ENCODE measurements at regions not wholly inside any gene's neighbourhood (a gene's known extent, or its start where the extent isn't known, plus 50 kb on each side); places are given as distances from the start of the nearest gene placed in this dataset.
A peak's percentile ranks its signal among the peaks of the same experiment; 100 is the strongest.

DNA sequence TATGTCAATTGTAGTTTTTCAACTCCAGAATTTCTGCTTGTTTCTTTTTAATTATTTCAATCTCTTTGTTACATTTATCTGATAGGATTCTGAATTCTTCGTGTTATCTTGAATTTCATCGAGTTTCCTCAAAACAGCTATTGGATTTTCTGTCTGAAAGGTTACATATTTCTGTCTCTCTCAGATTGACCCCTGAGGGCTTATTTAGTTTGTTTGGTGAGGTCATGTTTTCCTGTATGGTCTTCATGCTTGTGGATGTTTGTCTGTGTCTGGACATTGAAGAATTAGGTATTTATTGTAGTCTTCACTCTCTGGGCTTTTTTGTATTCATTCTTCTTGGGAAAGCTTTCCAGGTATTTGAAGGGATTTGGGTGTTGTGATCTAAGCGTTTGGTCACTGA lies 85.6 kb downstream of the SNAPC1 start:
- ChIA-PET POLR2A (no interaction called here), CTCF (interaction anchor here (1.9 kb wide), 1 partner anchor 10 kb away, joined by 10 read pairs; no protein-coding TSS in a partner anchor)
- intact Hi-C loops (cut with DNase I, micrococcal nuclease): no loop called here
- Mint-ChIP-seq H3K4me3 (no peak overlapping the region), H3K9me3 (ENCODE audit: low read depth) (no peaks in the 10 kb centered on the region), H3K4me1 (no peaks in the 10 kb centered on the region), H3K36me3 (ENCODE audit: low read depth) (no peaks in the 10 kb centered on the region), H3K27ac (no peak overlapping the region), H3K27me3 (peaks cover 7% of the 10 kb centered on the region)
- ATAC-seq: no peak
- no peak for DNase-seq

DNA sequence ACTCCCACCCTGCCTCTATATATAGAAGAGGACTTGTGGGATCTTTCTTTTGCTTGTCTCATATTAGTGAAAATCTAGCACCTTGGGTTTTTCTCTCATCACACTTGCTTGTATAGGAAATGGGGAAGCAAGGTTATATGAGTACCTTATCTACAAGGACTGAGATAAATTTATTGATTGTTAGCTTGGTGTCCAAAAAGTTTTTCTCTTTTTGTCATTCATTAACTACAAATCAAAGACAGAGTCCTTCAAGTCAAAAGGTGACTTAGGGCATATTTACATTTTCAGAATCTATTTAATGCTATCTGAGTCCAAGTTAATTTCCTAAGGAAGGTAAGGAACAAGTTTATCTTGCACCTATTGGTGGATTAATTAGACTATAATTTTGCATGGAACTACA lies 92.7 kb downstream of the SNAPC1 start:
- H3K27me3 Mint-ChIP-seq: peaks cover 22% of the 10 kb centered on the region
- CTCF ChIA-PET: no interaction called here
- H3K4me1 Mint-ChIP-seq: no peaks in the 10 kb centered on the region
- intact Hi-C loops (cut with DNase I, micrococcal nuclease): no loop called here
- H3K36me3 Mint-ChIP-seq (ENCODE audit: low read depth): no peaks in the 10 kb centered on the region
- POLR2A ChIA-PET: no interaction called here
- ATAC-seq (no peak), DNase-seq (no peak)
- no peak overlapping the region for H3K4me3 Mint-ChIP-seq
- H3K27ac Mint-ChIP-seq: no peak overlapping the region
- no peaks in the 10 kb centered on the region for H3K9me3 Mint-ChIP-seq (ENCODE audit: low read depth)

DNA sequence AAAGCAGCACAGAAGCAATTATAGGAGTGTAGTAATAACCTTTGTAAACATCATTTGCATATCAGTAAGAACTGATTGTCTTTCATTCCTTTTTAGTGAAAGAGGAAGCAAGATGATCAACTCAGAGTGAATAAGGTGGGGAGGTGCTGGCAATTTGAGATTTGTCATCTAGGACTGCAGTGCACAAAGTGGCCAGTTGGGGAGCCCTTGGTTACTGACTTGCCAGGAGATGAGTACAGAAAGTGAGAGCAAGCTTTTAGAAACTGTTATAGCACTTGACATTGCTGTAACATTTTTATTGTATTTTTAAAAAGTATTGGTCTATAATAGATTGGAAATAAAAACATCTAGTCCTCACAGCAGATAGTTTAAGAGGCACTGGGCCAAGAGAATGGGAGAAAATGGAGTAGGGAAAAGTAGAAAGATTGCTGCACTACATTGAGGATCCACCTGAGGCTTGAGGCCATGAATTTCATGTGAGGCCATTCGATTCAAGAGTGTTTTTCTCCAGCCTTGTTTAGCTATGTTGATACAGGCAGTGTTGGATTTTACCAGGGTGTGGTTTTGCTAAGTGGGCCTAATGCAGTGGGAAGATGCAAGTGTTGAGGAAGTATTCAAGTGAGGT lies 98.2 kb downstream of the SNAPC1 start:
- H3K9me3 Mint-ChIP-seq (ENCODE audit: low read depth): no peaks in the 10 kb centered on the region
- ChIA-PET CTCF (interaction anchor here (0.7 to 3.6 kb wide), 14 partner anchors 12 to 357 kb away, joined by 3 to 25 read pairs (median 4); no protein-coding TSS in a partner anchor), POLR2A (interaction anchor here (0.7 kb wide), 1 partner anchor 69 kb away, joined by 3 read pairs; no protein-coding TSS in a partner anchor)
- peaks cover 5% of the 10 kb centered on the region for H3K4me1 Mint-ChIP-seq
- intact Hi-C loops (cut with DNase I, micrococcal nuclease): loop anchor here in 1 of 2 experiments (1.0 kb wide), 1 partner anchor 267 kb away; no protein-coding TSS in a partner anchor
- peaks cover 14% of the 10 kb centered on the region for H3K27me3 Mint-ChIP-seq
- ATAC-seq (peak; percentile 100), DNase-seq (peak; percentile 86)
- no peaks in the 10 kb centered on the region for H3K36me3 Mint-ChIP-seq (ENCODE audit: low read depth)
- H3K27ac Mint-ChIP-seq: no peak overlapping the region
- H3K4me3 Mint-ChIP-seq: no peak overlapping the region

DNA sequence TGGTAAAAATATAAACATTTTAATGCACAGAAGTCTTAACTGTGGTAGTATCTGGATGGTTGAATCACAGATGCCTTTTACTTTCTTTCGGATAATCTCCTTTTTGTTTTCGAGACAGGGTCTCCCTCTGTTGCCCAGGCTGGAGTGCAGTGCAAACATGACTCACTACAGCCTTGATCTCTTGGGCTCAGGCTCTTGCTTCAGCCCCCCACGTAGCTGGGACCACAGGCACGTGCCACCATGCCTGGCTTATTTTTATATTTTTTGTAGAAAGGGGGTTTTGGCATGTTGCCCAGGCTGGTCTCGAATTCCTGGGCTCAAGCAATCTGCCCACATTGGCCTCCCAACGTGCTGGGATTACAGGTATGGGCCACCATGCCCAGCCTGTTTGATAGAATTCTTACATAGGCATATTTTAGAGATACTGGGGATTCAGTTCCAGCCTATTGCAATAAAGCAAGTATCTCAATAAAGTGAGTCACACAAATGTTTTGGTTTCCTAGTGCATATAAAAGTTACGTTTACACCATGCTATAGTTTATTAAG lies 99.2 kb downstream of the SNAPC1 start:
- intact Hi-C loops (cut with DNase I, micrococcal nuclease): no loop called here
- Mint-ChIP-seq H3K36me3 (ENCODE audit: low read depth) (no peaks in the 10 kb centered on the region), H3K27me3 (peaks cover 10% of the 10 kb centered on the region), H3K9me3 (ENCODE audit: low read depth) (no peaks in the 10 kb centered on the region), H3K27ac (no peak overlapping the region), H3K4me3 (no peak overlapping the region), H3K4me1 (peaks cover 5% of the 10 kb centered on the region)
- ChIA-PET POLR2A (no interaction called here), CTCF (interaction anchor here (0.8 to 3.6 kb wide), 10 partner anchors 11 to 358 kb away, joined by 3 to 25 read pairs (median 6); no protein-coding TSS in a partner anchor)
- ATAC-seq (no peak), DNase-seq (no peak)

DNA sequence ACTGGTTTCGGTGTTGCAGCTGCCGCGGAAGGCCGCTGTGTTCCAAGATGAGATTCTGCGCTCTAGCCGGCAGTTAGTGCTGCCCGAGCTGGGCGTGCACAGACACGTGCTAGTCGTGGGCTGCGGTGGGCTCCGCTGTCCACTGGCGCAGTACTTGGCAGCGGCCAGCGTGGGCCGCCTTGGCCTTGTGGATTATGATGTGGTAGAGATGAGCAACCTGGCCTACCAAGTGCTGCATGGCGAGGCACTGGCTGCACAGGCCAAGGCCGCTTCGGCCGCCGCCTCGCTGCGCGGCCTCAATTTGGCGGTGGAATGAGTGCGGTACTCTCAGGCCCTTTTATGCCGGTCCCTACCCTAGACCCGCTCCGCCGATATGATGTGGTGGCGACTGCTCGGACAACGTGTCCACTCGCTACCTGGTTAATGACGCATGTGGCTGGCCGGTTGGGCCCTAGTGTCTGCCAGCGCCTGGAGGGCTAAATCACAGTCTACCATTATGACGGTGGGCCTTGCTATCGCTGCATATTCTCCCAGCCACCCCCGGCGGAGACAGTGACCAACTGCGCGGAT lies 102.2 kb downstream of the SNAPC1 start:
- H3K4me1 Mint-ChIP-seq: peaks cover 9% of the 10 kb centered on the region
- H3K4me3 Mint-ChIP-seq: no peak overlapping the region
- H3K27me3 Mint-ChIP-seq: no peaks in the 10 kb centered on the region
- H3K9me3 Mint-ChIP-seq (ENCODE audit: low read depth): no peaks in the 10 kb centered on the region
- CTCF ChIA-PET: interaction anchor here (0.6 kb wide), 1 partner anchor 83 kb away, joined by 3 read pairs; no protein-coding TSS in a partner anchor
- DNase-seq (no peak), ATAC-seq (no peak)
- intact Hi-C loops (cut with DNase I, micrococcal nuclease): no loop called here
- H3K27ac Mint-ChIP-seq: no peak overlapping the region
- H3K36me3 Mint-ChIP-seq (ENCODE audit: low read depth): no peaks in the 10 kb centered on the region
- POLR2A ChIA-PET: no interaction called here

DNA sequence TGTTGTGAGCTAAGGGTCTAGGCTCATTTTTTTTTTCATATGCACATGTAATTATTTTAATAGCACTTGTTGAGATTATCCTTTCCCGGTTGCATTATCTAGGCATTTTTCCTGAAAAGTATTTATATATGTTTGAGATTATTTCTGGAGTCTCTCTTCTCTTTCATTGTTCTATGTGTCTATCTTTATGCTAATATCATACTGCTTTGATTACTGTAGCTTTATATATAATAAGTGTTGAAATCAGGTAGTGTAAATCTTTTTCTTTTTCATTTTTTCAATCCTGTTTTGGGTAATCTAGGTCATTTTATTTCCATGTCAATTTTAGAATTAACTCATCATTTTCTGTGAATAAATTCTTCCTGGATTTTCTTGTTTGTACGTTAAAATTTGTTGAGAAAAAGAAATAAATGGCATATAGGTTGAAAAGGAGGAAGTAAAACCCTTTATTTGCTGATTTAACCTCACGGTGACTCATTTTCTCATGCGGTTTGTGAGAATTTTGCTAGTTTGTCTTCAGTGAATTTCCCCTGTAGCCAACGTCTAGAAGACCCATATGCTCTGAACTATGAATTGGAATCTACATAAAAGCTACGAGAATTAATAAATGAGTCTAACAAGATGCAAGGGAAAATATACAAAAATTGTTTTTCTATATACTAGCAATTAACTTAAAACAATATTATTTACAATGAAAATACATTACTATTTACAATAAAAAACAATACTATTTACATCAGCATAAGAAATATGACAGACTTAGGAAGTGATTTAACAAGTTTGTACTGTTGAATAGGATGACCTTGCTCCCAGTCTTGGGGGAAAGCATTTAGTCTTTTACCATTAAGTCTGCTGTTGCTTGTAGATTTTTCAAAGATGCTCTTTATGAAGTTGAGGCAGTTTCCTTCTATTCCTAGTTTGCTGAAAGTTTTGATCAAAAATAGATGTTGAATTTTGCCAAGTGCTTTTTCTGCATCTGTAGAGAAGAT lies 105.0 kb downstream of the SNAPC1 start:
- no peak for ATAC-seq

DNA sequence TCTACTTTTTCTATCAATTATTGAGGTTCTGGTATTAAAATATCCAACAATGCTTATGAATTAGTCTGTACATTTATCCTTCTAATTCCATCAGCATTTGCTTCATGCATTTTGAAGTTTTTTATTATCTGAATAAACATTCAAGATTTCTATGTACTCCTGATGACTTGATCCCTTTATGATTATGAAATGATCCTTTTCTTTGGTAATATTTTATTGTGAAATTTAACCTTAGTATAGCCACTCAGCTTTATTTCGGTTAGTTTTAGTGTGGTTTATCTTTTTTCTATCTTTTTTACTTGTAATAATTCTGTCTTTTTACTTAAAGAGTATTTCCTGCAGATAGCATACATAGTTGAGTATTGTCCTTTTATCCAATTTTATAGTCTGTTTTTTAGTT lies 106.6 kb downstream of the SNAPC1 start:
- intact Hi-C loops (cut with DNase I, micrococcal nuclease): no loop called here

More for the DNA sequence above, 105.0 kb downstream of the SNAPC1 start:
- POLR2A ChIA-PET: interaction anchor here (0.6 kb wide), 1 partner anchor 296 kb away, joined by 5 read pairs; no protein-coding TSS in a partner anchor
- peaks cover 13% of the 10 kb centered on the region for H3K27me3 Mint-ChIP-seq
- peaks cover 3% of the 10 kb centered on the region for H3K4me1 Mint-ChIP-seq
- H3K4me3 Mint-ChIP-seq: no peak overlapping the region
- H3K27ac Mint-ChIP-seq: no peak overlapping the region
- intact Hi-C loops (cut with DNase I, micrococcal nuclease): no loop called here
- CTCF ChIA-PET: interaction anchor here (0.6 to 1.0 kb wide), 2 partner anchors 29 to 1308 kb away, joined by 4 read pairs; no protein-coding TSS in a partner anchor
- DNase-seq: no peak
- peaks cover 8% of the 10 kb centered on the region for H3K36me3 Mint-ChIP-seq (ENCODE audit: low read depth)
- H3K9me3 Mint-ChIP-seq (ENCODE audit: low read depth): peaks cover 13% of the 10 kb centered on the region

DNA sequence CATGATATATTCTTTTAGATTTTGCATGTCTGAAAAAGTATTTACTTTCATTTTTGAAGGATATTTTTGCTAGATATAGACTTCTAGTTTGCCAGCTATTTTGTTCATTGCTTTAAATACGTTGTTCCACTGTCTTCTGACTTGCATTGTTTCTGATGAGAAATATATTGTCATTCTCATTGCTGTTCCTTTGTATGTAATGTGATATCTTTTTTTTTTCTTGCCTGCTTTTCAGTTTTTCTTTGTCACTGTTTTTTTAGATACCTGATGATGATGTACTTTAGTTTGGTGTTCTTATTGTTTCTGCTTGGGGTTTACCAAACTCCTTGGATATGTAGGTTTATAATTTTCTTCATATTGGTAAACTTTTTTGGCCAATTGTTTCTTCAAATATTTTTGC lies 107.9 kb downstream of the SNAPC1 start:
- Mint-ChIP-seq H3K4me3 (no peak overlapping the region), H3K27me3 (peaks cover 26% of the 10 kb centered on the region)
- intact Hi-C loops (cut with DNase I, micrococcal nuclease): loop anchor here in 1 of 2 experiments (1.0 kb wide), 1 partner anchor 14 kb away; no protein-coding TSS in a partner anchor

More for the DNA sequence above, 106.6 kb downstream of the SNAPC1 start:
- peaks cover 3% of the 10 kb centered on the region for H3K4me1 Mint-ChIP-seq
- CTCF ChIA-PET: no interaction called here
- H3K9me3 Mint-ChIP-seq (ENCODE audit: low read depth): peaks cover 13% of the 10 kb centered on the region
- ATAC-seq (no peak), DNase-seq (no peak)
- no peak overlapping the region for H3K27ac Mint-ChIP-seq
- H3K36me3 Mint-ChIP-seq (ENCODE audit: low read depth): peaks cover 8% of the 10 kb centered on the region
- POLR2A ChIA-PET: no interaction called here
- H3K4me3 Mint-ChIP-seq: no peak overlapping the region
- H3K27me3 Mint-ChIP-seq: peaks cover 20% of the 10 kb centered on the region

DNA sequence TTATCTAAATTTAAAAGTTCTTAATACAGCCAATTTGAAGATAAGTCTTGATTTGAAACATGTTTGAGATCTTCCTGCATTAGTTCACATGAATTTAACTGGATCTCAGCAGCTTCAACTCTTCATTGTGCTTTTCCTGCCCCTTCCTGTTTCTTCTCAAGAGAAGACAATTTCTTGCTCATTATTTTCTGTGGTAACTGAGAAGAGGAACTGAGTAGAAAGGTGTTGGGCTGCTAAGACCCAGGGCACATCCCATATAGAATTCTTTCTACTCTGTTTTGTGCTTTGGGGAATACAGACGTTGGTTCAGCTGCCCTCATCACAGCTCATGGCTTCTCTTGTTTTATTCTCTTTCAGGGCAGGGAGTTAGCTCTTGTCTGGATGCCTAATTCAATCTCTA lies 110.2 kb downstream of the SNAPC1 start:
- POLR2A ChIA-PET: no interaction called here
- DNase-seq (no peak), ATAC-seq (no peak)
- H3K36me3 Mint-ChIP-seq (ENCODE audit: low read depth): peaks cover 8% of the 10 kb centered on the region
- H3K9me3 Mint-ChIP-seq (ENCODE audit: low read depth): peaks cover 13% of the 10 kb centered on the region
- intact Hi-C loops (cut with DNase I, micrococcal nuclease): no loop called here
- no peak overlapping the region for H3K4me3 Mint-ChIP-seq
- CTCF ChIA-PET: interaction anchor here (1.1 to 2.6 kb wide), 3 partner anchors 11 to 254 kb away, joined by 4 to 8 read pairs (median 6); no protein-coding TSS in a partner anchor
- peaks cover 38% of the 10 kb centered on the region for H3K27me3 Mint-ChIP-seq
- H3K4me1 Mint-ChIP-seq: no peaks in the 10 kb centered on the region
- no peak overlapping the region for H3K27ac Mint-ChIP-seq

More for the DNA sequence above, 107.9 kb downstream of the SNAPC1 start:
- ChIA-PET POLR2A (no interaction called here), CTCF (interaction anchor here (0.8 kb wide), 1 partner anchor 19 kb away, joined by 3 read pairs; no protein-coding TSS in a partner anchor)
- DNase-seq (no peak), ATAC-seq (no peak)
- H3K4me1 Mint-ChIP-seq: peaks cover 3% of the 10 kb centered on the region
- no peak overlapping the region for H3K27ac Mint-ChIP-seq
- H3K36me3 Mint-ChIP-seq (ENCODE audit: low read depth): peaks cover 8% of the 10 kb centered on the region
- peaks cover 13% of the 10 kb centered on the region for H3K9me3 Mint-ChIP-seq (ENCODE audit: low read depth)

DNA sequence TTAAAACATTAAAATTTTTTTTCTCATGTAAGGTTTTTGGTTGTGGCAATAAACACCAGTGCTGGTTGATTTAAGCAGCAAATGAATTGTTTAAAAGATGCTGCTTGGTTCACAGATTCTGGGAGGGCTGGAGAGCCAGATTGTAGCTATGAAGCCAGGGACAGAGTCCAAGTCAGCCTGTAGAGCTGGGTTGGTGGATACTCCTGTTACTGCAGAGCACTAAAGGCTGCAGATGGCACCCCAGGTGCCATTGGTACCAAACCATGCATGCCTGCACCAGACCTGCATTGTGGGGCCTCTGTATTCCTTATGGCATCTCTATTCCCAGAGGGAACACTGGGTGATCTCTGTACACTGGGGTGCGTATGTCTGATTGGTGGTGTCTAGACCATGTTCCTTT lies 113.3 kb downstream of the SNAPC1 start:
- CTCF ChIA-PET: interaction anchor here (0.6 to 2.5 kb wide), 2 partner anchors 15 to 53 kb away, joined by 3 to 9 read pairs; no protein-coding TSS in a partner anchor

More for the DNA sequence above, 113.3 kb downstream of the SNAPC1 start:
- Mint-ChIP-seq H3K4me1 (no peaks in the 10 kb centered on the region), H3K4me3 (no peak overlapping the region), H3K27me3 (peaks cover 49% of the 10 kb centered on the region), H3K27ac (no peak overlapping the region), H3K36me3 (ENCODE audit: low read depth) (peaks cover 5% of the 10 kb centered on the region), H3K9me3 (ENCODE audit: low read depth) (peaks cover 7% of the 10 kb centered on the region)
- intact Hi-C loops (cut with DNase I, micrococcal nuclease): no loop called here
- POLR2A ChIA-PET: no interaction called here
- ATAC-seq (no peak), DNase-seq (no peak)
